HG02973 (cell line): ENCODE measurements at regions not wholly inside any gene's neighbourhood (a gene's known extent, or its start where the extent isn't known, plus 50 kb on each side); places are given as distances from the start of the nearest gene placed in this dataset.

Experiments used
- ATAC-seq: cut with Tn5 transposase; IDR thresholded peaks from one replicate; pipeline ENCODE4 v1.9.1; 2021; ENCODE audit warnings: moderate library complexity; ENCODE audit not compliant: unreplicated experiment

GRCh38 chr13:73720216-73720840, 413.9 kb downstream of the KLF12 start:
- no peak for ATAC-seq

DNA sequence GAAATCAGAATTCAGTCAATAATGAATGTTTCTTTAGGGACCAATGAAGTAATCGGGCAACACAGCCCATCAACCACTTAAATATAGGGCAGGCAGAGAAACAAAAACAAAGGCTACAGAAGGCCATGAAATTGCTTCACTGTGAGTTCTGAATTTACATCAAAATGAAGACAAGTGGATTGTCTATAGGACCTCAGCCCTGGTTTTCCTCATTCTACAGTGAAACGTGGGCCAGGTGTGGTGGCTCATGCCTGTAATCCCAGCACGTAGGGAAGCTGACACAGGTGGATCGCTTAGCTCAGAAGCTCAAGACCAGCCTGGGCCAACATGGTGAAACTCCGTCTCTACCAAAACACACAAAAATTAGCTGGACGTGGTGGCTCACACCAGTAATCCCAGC, 416.0 kb downstream of the KLF12 start:
- no peak for ATAC-seq

DNA sequence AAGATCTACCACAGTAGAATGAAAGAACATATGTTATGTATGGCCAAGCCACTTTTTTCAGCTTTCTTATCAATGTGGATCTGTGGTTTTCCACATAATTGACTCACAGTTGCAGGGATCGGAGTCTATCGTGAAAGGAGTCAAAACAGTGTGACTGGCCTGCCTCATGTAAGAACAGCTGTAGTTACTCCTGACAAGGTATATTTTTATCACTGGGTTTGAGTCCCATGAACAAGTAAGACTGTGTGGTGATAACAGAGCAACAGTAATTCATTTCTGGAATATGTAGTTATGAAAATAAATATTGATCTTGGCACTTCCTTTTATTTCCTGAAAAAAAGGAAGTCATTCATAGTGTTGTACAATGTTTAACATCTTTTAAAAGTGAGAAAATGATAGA, 416.6 kb downstream of the KLF12 start:
- ATAC-seq = no peak

- no peak for ATAC-seq
These were observed 418.2 kb downstream of the KLF12 start for GRCh38 chr13:73715911-73716510.

- no peak for ATAC-seq
These were observed 418.9 kb downstream of the KLF12 start for GRCh38 chr13:73715114-73715910.

DNA sequence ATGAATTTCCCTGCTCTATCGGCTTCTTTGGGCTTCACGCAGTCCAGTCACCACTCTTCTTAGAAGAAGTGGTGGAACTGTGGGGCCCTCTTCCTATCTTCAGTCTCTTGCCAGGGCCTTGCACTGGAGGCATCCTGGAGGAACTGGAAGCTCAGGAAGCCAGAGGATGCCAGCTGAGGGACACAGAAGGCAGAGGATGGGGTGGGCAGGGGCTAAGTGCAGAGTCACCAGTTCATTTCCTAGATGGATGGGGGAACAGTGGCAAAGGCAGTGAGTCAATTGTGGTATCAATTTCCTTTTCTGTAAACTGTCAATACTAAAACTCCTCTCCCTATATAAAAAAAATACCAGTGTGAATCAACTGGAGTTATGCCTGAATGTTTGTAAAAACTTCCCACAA, 419.7 kb downstream of the KLF12 start:
- ATAC-seq = no peak

DNA sequence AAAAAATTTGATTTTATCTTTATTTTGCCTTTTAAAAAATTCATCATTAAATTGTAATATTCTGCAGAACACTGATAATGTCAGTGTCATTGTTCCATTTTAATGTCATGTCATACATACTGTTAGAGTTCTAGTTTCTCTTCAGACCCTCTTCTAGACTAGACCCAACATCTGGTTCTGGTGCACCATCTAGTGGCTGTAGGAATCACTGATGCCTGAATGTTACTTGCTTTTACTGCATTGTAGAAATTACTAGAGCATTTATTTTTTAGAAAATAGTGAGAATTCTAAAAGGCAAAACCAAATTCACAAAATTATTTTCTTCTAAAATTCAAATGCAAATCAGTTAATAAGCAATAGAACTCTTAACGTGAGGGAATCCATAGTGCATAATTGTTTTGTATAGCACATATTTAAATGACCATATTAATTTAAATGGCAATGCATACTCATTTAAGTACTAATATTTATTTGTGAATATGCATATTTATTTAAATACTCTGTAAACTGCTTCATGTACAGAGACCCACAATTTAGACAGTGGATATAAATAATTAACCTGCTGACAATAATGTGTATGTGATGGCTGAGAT, 425.7 kb downstream of the KLF12 start:
- peak; percentile 94 for ATAC-seq

DNA sequence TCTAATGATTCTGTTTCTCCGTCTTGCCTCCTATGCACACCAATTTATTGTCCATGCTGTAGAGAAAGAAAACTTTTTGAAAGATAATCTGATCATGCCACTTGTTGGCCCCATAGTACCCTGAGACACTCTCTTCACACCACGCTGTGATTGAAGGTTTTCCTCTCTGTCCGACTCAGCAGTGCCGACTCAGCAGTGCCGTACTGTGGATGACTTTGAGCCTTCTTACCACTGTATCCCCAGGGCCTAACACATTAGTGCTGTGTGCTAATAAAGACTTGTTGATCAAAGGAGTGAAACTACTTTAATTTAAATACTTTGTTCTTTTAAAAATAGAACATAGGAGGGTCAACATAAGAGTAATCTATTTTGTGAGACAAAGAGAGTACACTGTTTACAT, 429.6 kb downstream of the KLF12 start:
- no peak for ATAC-seq

- no peak for ATAC-seq
These were observed 430.6 kb downstream of the KLF12 start for GRCh38 chr13:73703606-73704005.

DNA sequence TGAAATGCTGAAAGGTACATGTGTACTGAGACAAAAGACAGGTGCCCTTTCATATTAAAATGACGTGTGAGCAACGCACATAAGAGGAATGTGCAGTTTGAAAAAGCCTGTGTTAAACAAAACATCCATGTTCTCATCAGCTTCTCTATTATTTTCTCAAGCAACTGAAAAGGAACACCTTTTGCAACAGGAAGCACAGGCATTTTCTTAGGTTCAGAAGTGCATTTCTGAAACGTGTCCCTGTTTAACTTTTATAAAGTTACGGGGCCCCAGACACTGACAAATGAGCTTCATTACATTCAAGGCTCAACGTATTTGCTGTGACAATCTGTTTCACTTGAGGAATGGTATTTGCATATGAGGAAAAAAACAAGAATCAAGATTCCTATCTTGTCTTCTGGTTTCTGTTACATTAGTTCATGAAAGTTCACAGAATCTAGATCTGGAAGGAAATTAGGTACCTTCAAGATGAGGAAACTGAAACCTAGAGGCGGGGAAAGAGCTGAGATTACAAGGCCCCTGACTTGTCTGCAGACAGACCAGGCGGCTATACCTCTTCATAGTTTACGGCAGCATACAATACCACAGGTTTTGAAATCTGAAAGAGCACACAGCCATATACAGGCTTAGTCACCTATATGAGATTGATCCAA, 431.7 kb downstream of the KLF12 start:
- no peak for ATAC-seq

DNA sequence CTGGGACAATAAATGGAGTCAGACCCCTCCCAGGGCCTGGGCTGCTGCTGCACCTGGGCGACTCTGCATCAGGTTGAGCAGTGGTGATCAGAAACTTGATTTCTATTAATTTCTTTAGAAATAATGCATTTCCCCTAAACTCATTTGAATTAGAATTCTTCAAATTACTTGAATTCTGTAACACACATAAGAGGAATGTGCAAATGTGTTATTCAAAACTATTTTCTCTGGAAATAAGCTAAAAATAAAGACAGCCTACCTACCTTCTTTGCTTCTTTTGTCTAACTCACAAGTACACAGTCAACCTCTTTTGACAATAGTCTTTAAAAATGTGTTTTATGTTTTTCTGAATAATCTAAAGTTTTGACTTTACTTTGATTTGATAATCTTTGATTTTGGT, 433.0 kb downstream of the KLF12 start:
- ATAC-seq = no peak

- no peak for ATAC-seq
These were observed 435.3 kb downstream of the KLF12 start for GRCh38 chr13:73698859-73699258.

DNA sequence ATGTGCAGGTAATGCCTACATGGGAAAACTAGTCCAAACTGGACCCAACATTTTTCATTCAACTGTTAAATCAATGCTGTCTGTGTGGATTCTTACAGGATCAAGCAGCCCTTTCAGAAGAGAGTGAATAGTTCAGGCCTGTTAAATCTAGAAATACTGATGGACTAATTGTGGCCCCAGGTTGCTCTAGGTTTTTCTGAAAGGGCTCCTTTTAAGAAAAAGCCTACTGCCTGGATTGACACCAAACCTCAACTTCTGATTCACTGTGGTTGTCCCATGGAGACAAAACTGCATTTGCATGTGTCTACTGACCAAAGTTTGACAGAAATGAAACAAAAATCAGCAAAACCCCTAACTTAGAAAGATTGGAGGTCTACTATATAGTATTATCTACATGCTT, 437.0 kb downstream of the KLF12 start:
- ATAC-seq = no peak

GRCh38 chr13:73696713-73697112, 437.5 kb downstream of the KLF12 start:
- ATAC-seq = no peak

DNA sequence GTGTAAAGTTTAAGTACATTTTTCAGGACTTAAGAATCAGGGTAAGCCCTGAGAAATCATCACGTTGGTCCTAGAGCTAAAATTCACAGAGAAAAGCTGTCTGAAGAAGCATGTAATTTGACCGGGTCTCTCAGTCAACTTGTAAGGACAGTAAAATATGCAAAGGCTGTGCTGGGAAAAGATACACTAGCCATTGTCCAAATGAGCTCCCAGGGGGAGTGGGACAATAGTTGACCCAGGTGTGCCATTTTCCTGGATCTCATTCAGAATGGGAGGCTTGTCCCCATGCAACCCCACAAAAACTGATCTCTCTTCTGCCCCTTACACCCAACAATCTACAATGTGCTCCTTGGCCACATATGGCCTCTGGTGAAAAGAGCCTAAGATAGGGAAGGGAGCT, 437.9 kb downstream of the KLF12 start:
- ATAC-seq = no peak

DNA sequence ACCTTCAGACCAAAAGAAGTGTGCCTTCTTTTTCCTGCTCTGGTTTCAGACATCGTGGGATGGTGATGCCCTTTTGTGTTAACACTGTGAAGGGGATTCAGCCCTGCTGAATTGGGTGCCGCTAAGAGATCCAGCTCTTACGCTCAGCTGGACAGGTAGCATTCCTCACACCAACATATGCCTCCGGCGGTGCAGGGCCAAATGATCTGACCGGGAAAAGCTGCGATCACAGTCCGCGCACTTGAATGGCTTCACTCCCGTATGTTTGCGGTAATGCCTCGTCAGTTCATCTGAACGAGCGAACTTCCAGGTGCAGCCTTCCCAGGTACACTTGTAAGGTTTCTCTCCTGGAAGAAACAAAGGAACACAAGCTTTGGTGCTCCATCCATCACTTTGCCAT, 438.9 kb downstream of the KLF12 start:
- no peak for ATAC-seq

GRCh38 chr13:73693215-73693614, 441.0 kb downstream of the KLF12 start:
- ATAC-seq = no peak

GRCh38 chr13:73691891-73692290, 442.3 kb downstream of the KLF12 start:
- no peak for ATAC-seq

- ATAC-seq = no peak
These were observed 446.3 kb downstream of the KLF12 start for GRCh38 chr13:73687929-73688328.

GRCh38 chr13:73687087-73687486, 447.1 kb downstream of the KLF12 start:
- no peak for ATAC-seq

- ATAC-seq = no peak
These were observed 449.5 kb downstream of the KLF12 start for GRCh38 chr13:73684750-73685149.
